ENCODE measurements at regions not wholly inside any gene's neighbourhood (a gene's known extent, or its start where the extent isn't known, plus 50 kb on each side); places are given as distances from the start of the nearest gene placed in this dataset.

DNA sequence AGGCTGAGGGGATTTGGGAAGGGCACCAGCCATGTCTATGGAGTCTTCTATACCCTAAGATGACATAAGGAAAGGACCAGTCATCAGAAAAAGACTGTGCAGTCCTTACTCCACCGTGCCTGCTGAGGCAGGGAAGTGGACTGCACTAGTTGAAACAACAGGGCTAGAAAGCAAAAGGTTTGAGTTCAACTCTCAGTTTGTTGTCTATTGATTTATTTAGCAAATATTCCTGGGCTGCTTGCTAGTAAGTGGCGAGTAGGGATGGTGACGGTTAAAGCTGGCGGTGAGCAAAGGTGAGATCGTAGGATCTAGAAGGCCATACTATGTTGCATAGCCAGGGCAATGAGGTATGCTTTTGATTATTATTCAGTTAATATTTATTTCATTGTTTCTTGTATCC is 110.1 kb downstream of the SMIM20 start:
- no peak overlapping the region for H3K4ac ChIP-seq (ENCODE audit: low read depth, low read length)

DNA sequence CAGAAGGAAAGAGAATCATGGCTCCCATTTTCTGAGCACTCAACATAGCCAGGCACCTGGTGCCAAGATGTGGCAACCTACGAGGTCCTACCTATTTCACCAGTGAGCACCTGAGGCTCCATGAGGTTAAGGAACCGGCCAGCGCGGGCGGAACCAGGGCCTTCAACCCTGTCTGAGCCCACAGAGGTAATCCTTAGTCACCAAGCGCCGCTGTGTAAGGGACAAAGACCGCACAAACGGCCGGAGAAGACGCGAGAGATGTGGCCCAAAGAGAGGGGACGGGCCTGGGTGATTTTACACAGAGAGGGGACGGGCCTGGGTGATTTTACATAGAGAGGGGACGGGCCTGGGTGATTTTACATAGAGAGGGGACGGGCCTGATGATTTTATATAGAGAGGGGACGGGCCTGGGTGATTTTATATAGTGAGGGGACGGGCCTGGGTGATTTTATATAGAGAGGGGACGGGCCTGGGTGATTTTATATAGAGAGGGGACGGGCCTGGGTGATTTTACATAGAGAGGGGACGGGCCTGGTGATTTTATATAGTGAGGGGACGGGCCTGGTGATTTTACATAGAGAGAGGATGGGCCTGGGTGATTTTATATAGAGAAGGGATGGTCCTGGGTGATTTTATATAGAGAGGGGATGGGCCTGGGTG is 114.2 kb downstream of the SMIM20 start:
- no peak overlapping the region for H2BK15ac ChIP-seq (replicated peaks; ENCODE audit: low read depth)
- H3K56ac ChIP-seq (ENCODE audit: low read length): peak overlapping the region; percentile 69
- H3K23ac ChIP-seq (ENCODE audit: low read length): no peak overlapping the region
- H3K18ac ChIP-seq (ENCODE audit: low read length): no peak overlapping the region
- H3K36me3 ChIP-seq (ENCODE audit: control insufficient read depth, insufficient read depth, low read length): no peaks in the 10 kb centered on the region
- peaks cover 9% of the 10 kb centered on the region for H3K4me1 ChIP-seq (ENCODE audit: control insufficient read depth, low read depth, low read length)
- H2BK5ac ChIP-seq (ENCODE audit: low read length): no peak overlapping the region
- H2BK120ac ChIP-seq (ENCODE audit: low read depth, low read length): no peak overlapping the region
- no peak overlapping the region for H3K4ac ChIP-seq (ENCODE audit: low read depth, low read length)
- H2AK5ac ChIP-seq (ENCODE audit: low read length): no peak overlapping the region
- H3K79me1 ChIP-seq (ENCODE audit: low read length): no peaks in the 10 kb centered on the region
- H4K5ac ChIP-seq (ENCODE audit: low read length): no peak overlapping the region
- no peak overlapping the region for H3K27ac ChIP-seq (ENCODE audit: low read depth, low read length)
- H3K4me3 ChIP-seq (ENCODE audit: low read length): no peak overlapping the region
- no peaks in the 10 kb centered on the region for H3K79me2 ChIP-seq (ENCODE audit: control insufficient read depth, insufficient read depth, low read length)
- no peak overlapping the region for H4K8ac ChIP-seq (ENCODE audit: low read depth, low read length)
- no peaks in the 10 kb centered on the region for H3K27me3 ChIP-seq (ENCODE audit: insufficient read depth, low read length, poor library complexity)
- no CpG with 5 or more reads among the region's 22 CpGs for WGBS (ENCODE audit: extremely low coverage, insufficient coverage, low lambda C conversion rate)
- peak overlapping the region; percentile 14 for H3K4me2 ChIP-seq (ENCODE audit: low read length)
- peak; percentile 61 for DNase-seq
- peak overlapping the region; percentile 36 for H3K9ac ChIP-seq (ENCODE audit: low read length)

More for the DNA sequence above, 110.1 kb downstream of the SMIM20 start:
- Histone ChIP-seq H2AK5ac (ENCODE audit: low read length) (no peak overlapping the region), H3K9ac (ENCODE audit: low read length) (no peak overlapping the region), H3K23ac (ENCODE audit: low read length) (no peak overlapping the region), H3K18ac (ENCODE audit: low read length) (no peak overlapping the region), H3K4me1 (ENCODE audit: control insufficient read depth, low read depth, low read length) (peaks cover under 1% of the 10 kb centered on the region), H3K27ac (ENCODE audit: low read depth, low read length) (no peak overlapping the region), H3K79me2 (ENCODE audit: control insufficient read depth, insufficient read depth, low read length) (no peaks in the 10 kb centered on the region), H3K79me1 (ENCODE audit: low read length) (no peaks in the 10 kb centered on the region), H3K27me3 (ENCODE audit: insufficient read depth, low read length, poor library complexity) (no peaks in the 10 kb centered on the region), H4K5ac (ENCODE audit: low read length) (no peak overlapping the region), H4K8ac (ENCODE audit: low read depth, low read length) (no peak overlapping the region), H2BK120ac (ENCODE audit: low read depth, low read length) (no peak overlapping the region), H3K4me3 (ENCODE audit: low read length) (no peak overlapping the region), H3K36me3 (ENCODE audit: control insufficient read depth, insufficient read depth, low read length) (no peaks in the 10 kb centered on the region), H2BK15ac (replicated peaks; ENCODE audit: low read depth) (no peak overlapping the region), H3K4me2 (ENCODE audit: low read length) (no peak overlapping the region), H2BK5ac (ENCODE audit: low read length) (no peak overlapping the region), H3K56ac (ENCODE audit: low read length) (no peak overlapping the region)
- no CpG with 5 or more reads among the region's 5 CpGs for WGBS (ENCODE audit: extremely low coverage, insufficient coverage, low lambda C conversion rate)
- DNase-seq: no peak

DNA sequence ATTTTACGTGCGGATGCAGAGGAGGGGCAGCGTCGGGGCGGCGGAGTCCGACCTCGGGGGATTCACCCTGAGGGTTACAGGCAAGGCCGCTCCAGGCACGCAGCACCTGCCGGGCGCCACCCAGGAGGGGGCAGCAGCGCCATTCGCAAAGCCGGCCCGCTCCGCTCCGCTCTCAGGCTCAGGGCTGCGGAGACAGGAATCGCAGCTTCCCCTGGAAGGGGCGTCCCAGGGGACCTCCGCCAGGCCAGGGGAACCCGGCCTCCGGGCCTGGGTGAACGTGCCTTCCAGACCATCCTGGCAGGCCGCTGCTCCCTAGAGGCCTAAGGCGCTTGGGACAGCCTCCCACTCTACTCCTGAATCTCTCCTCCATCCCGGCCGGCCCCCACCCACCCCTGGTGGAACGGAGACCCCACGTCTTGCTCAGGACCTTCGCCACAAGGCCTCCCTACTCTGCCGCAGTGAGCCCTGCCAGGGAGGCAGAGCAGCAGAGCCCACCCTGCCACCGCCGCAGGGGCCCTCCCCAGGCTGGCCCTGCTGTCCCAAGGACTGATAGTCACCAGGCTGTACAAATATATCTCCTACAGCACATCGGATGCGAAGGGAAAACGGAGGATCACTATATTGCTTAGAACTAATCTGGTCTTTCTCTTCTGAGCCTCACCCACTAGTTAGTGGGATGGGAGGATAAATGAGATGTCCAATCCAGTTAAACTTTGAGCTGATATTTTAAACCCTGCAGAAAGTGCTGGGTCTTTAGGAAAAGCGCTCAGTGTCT is 115.0 kb downstream of the SMIM20 start:
- no peak overlapping the region for H3K23ac ChIP-seq (ENCODE audit: low read length)
- H3K56ac ChIP-seq (ENCODE audit: low read length): peak overlapping the region; percentile 71
- H2BK120ac ChIP-seq (ENCODE audit: low read depth, low read length): no peak overlapping the region
- peak overlapping the region; percentile 39 for H3K9ac ChIP-seq (ENCODE audit: low read length)
- no peaks in the 10 kb centered on the region for H3K27me3 ChIP-seq (ENCODE audit: insufficient read depth, low read length, poor library complexity)
- peaks cover 9% of the 10 kb centered on the region for H3K4me1 ChIP-seq (ENCODE audit: control insufficient read depth, low read depth, low read length)
- H3K79me1 ChIP-seq (ENCODE audit: low read length): no peaks in the 10 kb centered on the region
- no peak overlapping the region for H3K4ac ChIP-seq (ENCODE audit: low read depth, low read length)
- no peaks in the 10 kb centered on the region for H3K79me2 ChIP-seq (ENCODE audit: control insufficient read depth, insufficient read depth, low read length)
- no peak overlapping the region for H2BK15ac ChIP-seq (replicated peaks; ENCODE audit: low read depth)
- no peak overlapping the region for H2AK5ac ChIP-seq (ENCODE audit: low read length)
- no peak overlapping the region for H2BK5ac ChIP-seq (ENCODE audit: low read length)
- H3K27ac ChIP-seq (ENCODE audit: low read depth, low read length): no peak overlapping the region
- H3K4me2 ChIP-seq (ENCODE audit: low read length): peak overlapping the region; percentile 32
- no peaks in the 10 kb centered on the region for H3K36me3 ChIP-seq (ENCODE audit: control insufficient read depth, insufficient read depth, low read length)
- peak overlapping the region; percentile 0 for H3K18ac ChIP-seq (ENCODE audit: low read length)
- H4K8ac ChIP-seq (ENCODE audit: low read depth, low read length): no peak overlapping the region
- peak; percentile 88 for DNase-seq
- no peak overlapping the region for H3K4me3 ChIP-seq (ENCODE audit: low read length)
- H4K5ac ChIP-seq (ENCODE audit: low read length): no peak overlapping the region
- WGBS (ENCODE audit: extremely low coverage, insufficient coverage, low lambda C conversion rate): no CpG with 5 or more reads among the region's 39 CpGs

DNA sequence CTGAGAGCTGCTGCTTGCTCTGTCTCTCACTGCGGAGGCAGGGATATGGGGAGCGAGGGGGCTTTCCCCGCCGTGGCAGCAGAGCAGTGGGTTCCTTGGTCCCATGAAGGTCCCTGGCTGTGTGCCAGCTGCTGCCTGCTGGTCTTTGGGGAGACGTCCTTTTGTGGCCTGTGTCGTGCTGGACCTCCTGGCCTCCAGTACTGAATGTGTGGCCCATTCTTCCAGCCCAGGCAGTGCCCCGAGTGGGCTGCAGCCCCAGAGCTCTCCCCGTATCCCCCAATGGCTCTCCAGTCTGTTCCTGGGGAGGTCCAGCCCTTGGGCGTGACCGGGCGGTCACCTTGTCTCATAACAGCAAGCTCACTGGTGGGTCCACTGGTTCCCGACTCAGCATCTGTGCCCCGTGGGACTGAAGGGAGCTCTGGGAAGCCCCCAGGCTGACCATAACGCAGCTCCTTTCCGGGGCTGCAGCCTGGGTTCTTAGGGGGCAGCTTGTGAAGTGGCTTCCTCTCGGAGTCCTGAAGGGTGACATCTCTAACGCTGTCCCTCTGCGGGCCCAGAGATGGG is 115.6 kb downstream of the SMIM20 start:
- Histone ChIP-seq H3K23ac (ENCODE audit: low read length) (peak overlapping the region; percentile 67), H2BK5ac (ENCODE audit: low read length) (no peak overlapping the region), H3K18ac (ENCODE audit: low read length) (peak overlapping the region; percentile 33), H3K79me1 (ENCODE audit: low read length) (no peaks in the 10 kb centered on the region), H3K4me1 (ENCODE audit: control insufficient read depth, low read depth, low read length) (peaks cover 9% of the 10 kb centered on the region), H4K5ac (ENCODE audit: low read length) (no peak overlapping the region), H3K9ac (ENCODE audit: low read length) (peak overlapping the region; percentile 21), H3K36me3 (ENCODE audit: control insufficient read depth, insufficient read depth, low read length) (no peaks in the 10 kb centered on the region), H2AK5ac (ENCODE audit: low read length) (no peak overlapping the region), H3K4ac (ENCODE audit: low read depth, low read length) (peak overlapping the region; percentile 64), H4K8ac (ENCODE audit: low read depth, low read length) (no peak overlapping the region), H3K4me2 (ENCODE audit: low read length) (peak overlapping the region; percentile 10), H2BK15ac (replicated peaks; ENCODE audit: low read depth) (no peak overlapping the region), H3K56ac (ENCODE audit: low read length) (peak overlapping the region; percentile 68), H2BK120ac (ENCODE audit: low read depth, low read length) (no peak overlapping the region), H3K4me3 (ENCODE audit: low read length) (no peak overlapping the region), H3K79me2 (ENCODE audit: control insufficient read depth, insufficient read depth, low read length) (no peaks in the 10 kb centered on the region), H3K27ac (ENCODE audit: low read depth, low read length) (no peak overlapping the region), H3K27me3 (ENCODE audit: insufficient read depth, low read length, poor library complexity) (no peaks in the 10 kb centered on the region)
- WGBS (ENCODE audit: extremely low coverage, insufficient coverage, low lambda C conversion rate): no CpG with 5 or more reads among the region's 18 CpGs
- DNase-seq: no peak

DNA sequence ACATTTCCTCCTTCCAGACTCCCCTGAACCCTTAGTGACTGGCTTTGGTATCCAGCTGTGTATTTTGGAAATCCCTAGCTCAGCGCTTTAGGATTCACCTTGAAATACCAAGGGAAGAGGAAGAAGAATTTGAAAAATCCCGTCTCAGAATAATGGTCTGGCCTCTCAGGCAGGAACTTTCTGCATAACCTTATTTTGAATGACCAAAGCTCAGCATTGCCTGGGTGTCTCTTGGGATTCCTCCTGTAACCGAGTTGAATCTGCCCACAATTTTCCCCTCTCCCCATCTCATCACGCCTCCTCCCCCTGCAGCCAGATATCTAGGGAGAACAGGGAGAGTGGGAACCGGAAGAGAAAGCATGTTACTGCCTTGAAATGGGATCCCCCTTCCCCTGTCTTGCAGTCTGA is 116.2 kb downstream of the SMIM20 start:
- Histone ChIP-seq H3K4me1 (ENCODE audit: control insufficient read depth, low read depth, low read length) (peaks cover 9% of the 10 kb centered on the region), H3K4me2 (ENCODE audit: low read length) (no peak overlapping the region), H3K36me3 (ENCODE audit: control insufficient read depth, insufficient read depth, low read length) (no peaks in the 10 kb centered on the region), H2BK120ac (ENCODE audit: low read depth, low read length) (no peak overlapping the region), H3K4ac (ENCODE audit: low read depth, low read length) (no peak overlapping the region), H3K18ac (ENCODE audit: low read length) (no peak overlapping the region), H2BK5ac (ENCODE audit: low read length) (no peak overlapping the region), H3K56ac (ENCODE audit: low read length) (peak overlapping the region; percentile 67), H3K4me3 (ENCODE audit: low read length) (no peak overlapping the region), H3K79me2 (ENCODE audit: control insufficient read depth, insufficient read depth, low read length) (no peaks in the 10 kb centered on the region), H2BK15ac (replicated peaks; ENCODE audit: low read depth) (no peak overlapping the region), H3K9ac (ENCODE audit: low read length) (peak overlapping the region; percentile 13), H3K79me1 (ENCODE audit: low read length) (no peaks in the 10 kb centered on the region), H3K27ac (ENCODE audit: low read depth, low read length) (no peak overlapping the region), H3K27me3 (ENCODE audit: insufficient read depth, low read length, poor library complexity) (no peaks in the 10 kb centered on the region), H2AK5ac (ENCODE audit: low read length) (no peak overlapping the region), H4K5ac (ENCODE audit: low read length) (no peak overlapping the region), H4K8ac (ENCODE audit: low read depth, low read length) (no peak overlapping the region), H3K23ac (ENCODE audit: low read length) (no peak overlapping the region)
- WGBS (ENCODE audit: extremely low coverage, insufficient coverage, low lambda C conversion rate): no CpG with 5 or more reads among the region's 5 CpGs
- peak; percentile 89 for DNase-seq

Measured in mesendoderm (in vitro differentiated cells).